GM18951 (cell line): ENCODE measurements at regions not wholly inside any gene's neighbourhood (a gene's known extent, or its start where the extent isn't known, plus 50 kb on each side); places are given as distances from the start of the nearest gene placed in this dataset.

Source experiments
- POLR2A ChIP-seq: IDR thresholded peaks from 4 replicates; pipeline ENCODE4 v1.6.1; 2011; ENCODE audit warnings: mild to moderate bottlenecking; ENCODE audit not compliant: insufficient read length, insufficient read depth; ENCODE audit errors: extremely low read depth
- in situ Hi-C: fragments of 300-500 bp; cut with MboI; formaldehyde crosslinking; loops from one replicate; pipeline ENCODE4 v1.12.0; 2022; ENCODE audit warnings: low sequenced_read_pairs, mixed read lengths, inconsistent platforms; ENCODE audit not compliant: unreplicated experiment

DNA sequence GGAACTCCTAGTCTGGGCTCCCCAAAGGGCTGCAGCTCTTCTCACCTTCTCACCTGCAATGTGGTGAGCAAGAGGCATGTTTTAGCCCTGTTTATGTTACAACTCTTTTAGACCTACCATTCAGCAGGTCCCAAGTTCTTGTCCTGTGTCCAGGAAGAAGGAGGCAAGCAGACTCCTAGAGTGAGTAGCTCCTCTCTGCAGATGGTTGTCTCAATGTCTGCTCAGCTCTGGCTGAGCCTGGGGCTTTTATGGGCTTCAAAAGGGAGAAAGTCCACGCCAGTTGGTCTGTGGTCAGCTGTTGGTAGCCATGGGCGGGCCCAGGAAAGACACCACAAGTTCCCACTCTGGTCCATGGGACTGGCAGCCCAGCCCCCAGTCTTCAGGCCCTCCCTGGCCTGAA, 148.1 kb upstream of the HS6ST1 start:
- in situ Hi-C loops: no loop called here
- TF ChIP-seq POLR2A: no peak

GRCh38 chr2:128467321-128467969, 148.8 kb upstream of the HS6ST1 start:
- in situ Hi-C loops: no loop called here
- TF ChIP-seq POLR2A: no peak

- in situ Hi-C loops: no loop called here
- TF ChIP-seq POLR2A: no peak
Observed at GRCh38 chr2:128468186-128468920, 149.7 kb upstream of the HS6ST1 start.

GRCh38 chr2:128469203-128469602, 150.5 kb upstream of the HS6ST1 start:
- no peak for TF ChIP-seq POLR2A
- in situ Hi-C loops: no loop called here

DNA sequence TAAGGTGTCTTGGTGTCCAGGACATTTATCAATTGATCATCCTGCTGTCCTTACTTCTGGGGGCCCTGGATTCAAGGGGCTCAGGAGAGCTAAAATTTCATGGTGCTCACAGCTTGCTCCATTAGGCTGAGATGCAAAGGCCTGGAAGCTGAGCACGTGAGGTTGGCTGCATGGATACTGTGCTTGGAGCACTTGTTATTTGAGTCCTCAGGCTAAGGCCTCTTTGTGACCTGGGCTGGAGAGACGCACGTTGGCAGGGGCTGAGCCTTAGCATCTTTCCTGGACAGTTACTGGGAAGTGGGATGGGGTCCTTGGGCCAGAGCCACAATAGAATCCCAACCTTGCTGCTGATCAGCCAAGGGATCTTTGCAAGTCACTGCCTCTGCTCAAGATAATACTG, 151.2 kb upstream of the HS6ST1 start:
- no peak for TF ChIP-seq POLR2A
- in situ Hi-C loops: no loop called here

DNA sequence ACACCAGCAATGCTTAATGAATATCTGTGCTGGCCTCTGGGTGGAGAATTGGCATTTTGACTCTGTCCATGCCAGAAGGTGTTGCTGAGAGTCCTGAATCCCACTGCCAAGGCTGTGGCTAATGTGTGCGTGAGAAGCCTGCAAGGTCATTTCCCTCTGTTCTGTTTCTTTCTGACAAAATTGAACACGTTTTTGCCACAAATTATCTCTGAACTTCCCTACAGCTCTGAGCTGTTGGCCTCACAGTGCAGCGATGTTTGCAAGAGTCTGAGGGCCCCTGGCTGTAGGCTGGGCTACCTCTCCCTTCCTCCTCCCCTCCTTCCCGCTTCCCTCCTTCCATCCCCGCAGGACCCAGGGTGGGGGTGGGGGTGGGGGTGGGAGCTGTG, 154.1 kb upstream of the HS6ST1 start:
- TF ChIP-seq POLR2A: no peak
- in situ Hi-C loops: no loop called here

GRCh38 chr2:128473175-128474035, 154.7 kb upstream of the HS6ST1 start:
- in situ Hi-C loops: no loop called here
- no peak for TF ChIP-seq POLR2A

GRCh38 chr2:128474036-128474955, 155.6 kb upstream of the HS6ST1 start:
- in situ Hi-C loops: no loop called here

DNA sequence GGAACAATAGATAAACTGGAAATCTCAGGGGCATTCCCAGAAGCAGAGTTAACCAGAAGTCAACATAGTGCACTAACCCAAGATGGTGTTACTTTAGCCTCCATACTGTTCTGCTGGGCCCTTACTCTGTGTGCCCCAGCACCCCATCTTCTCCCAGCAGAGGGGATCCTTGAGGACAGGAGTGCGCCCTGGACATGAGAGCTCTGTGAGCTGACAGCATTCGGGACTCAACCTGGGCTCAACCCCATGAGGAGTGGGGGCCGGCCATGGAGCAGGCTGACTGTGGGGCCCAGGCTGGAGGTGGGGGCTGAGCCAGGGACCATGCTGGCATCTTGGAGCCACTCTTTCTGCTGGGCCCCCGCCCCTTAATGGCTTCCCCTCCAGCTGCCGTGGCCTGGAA, 156.3 kb upstream of the HS6ST1 start:
- no peak for TF ChIP-seq POLR2A
- in situ Hi-C loops: no loop called here

More at GRCh38 chr2:128474036-128474955, 155.6 kb upstream of the HS6ST1 start:
- TF ChIP-seq POLR2A: no peak

DNA sequence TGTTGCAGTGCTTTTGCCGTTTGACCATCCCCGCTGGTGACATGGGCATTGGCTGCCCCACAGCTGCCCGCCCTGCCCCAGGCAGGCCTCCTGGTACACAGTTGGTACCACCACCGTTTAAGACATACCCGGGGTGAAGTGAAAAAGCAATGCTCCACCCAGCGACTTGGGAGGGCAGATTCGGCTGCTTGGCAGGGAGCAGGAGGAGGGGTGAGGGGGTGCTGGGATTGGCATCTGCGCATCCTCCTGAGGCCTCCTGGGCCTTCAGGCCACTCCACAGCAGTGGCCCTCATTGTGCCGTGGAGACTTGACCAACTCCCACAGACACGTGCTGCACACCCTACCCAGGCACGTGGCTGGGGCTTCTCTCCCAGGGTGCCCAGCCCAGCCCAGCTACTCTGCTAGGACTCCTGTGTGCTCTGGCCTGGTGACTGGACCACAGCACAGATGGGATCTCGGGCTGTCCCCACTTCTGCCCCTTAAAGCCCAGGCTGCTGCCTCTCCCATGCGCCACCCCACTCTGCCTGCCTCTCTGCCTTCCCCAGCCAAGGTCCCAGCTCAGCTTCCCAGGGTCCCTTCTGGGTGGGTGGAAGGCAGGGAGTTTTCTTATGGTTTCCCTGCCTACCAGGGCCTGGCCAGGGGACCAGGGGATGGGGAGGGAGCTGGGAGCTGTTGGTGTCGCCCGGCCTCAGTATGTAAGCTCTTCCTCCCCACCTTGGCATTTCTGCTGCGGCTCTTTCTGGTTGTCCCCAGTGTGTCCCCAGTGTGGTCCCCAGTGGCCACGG, 157.0 kb upstream of the HS6ST1 start:
- in situ Hi-C loops: no loop called here
- TF ChIP-seq POLR2A: no peak

- in situ Hi-C loops: no loop called here
Observed at GRCh38 chr2:128477026-128477820, 158.6 kb upstream of the HS6ST1 start.

More at GRCh38 chr2:128477026-128477820, 158.6 kb upstream of the HS6ST1 start:
- TF ChIP-seq POLR2A: no peak
